Kidney (tissue), 13 donors: ENCODE measurements at regions not wholly inside any gene's neighbourhood (a gene's known extent, or its start where the extent isn't known, plus 50 kb on each side); places are given as distances from the start of the nearest gene placed in this dataset.

ENCODE experiments used
- DNase-seq, 5 donors: peaks; one replicate each; pipeline ENCODE4 v3.0.0-alpha.2; 2013 to 2020
- FAIRE-seq: peaks from 2 replicates; lab custom pipeline; 2012; peaks lifted over from hg19 to GRCh38; lab: Jason Lieb, UNC
- H3K27ac ChIP-seq, 2 donors: one replicate each; pipeline ENCODE4 v1.7.0; 2013; ENCODE audit warnings: low read depth in 2 of 2, low read length in 2 of 2, inconsistent platforms in 1 of 2
- H3K27me3 ChIP-seq: one replicate; pipeline ENCODE4 v1.7.1; 2013; ENCODE audit warnings: low read length, inconsistent platforms; ENCODE audit not compliant: control insufficient read depth, insufficient read depth
- H3K36me3 ChIP-seq, 3 donors: one replicate each; pipeline versions ENCODE4 v1.7.0 to v1.7.1; 2013; ENCODE audit warnings: low read length in 3 of 3, control low read depth in 1 of 3, inconsistent platforms in 1 of 3; ENCODE audit not compliant: insufficient read depth in 3 of 3, control insufficient read depth in 2 of 3
- H3K4me1 ChIP-seq, 3 donors: one replicate each; pipeline versions ENCODE4 v1.7.0 to v1.7.1; 2013; ENCODE audit warnings: low read length in 3 of 3, inconsistent platforms in 1 of 3, low read depth in 1 of 3; ENCODE audit not compliant: control insufficient read depth in 2 of 3, insufficient read depth in 2 of 3
- H3K4me3 ChIP-seq, 3 donors: one replicate each; pipeline versions ENCODE4 v1.7.0 to v1.8.1; 2013; ENCODE audit warnings: low read length in 3 of 3, control low read depth in 1 of 3, inconsistent platforms in 1 of 3
- H3K9ac ChIP-seq, 3 donors: one replicate each; pipeline versions ENCODE4 v1.7.0 to v1.7.1; 2013; ENCODE audit warnings: low read length in 3 of 3, control low read depth in 1 of 3, inconsistent platforms in 1 of 3
- H3K9me3 ChIP-seq, 3 donors: one replicate each; pipeline versions ENCODE4 v1.7.0 to v1.7.1; 2013; ENCODE audit warnings: low read length in 3 of 3, control low read depth in 1 of 3, inconsistent platforms in 1 of 3; ENCODE audit not compliant: control insufficient read depth in 2 of 3, insufficient read depth in 1 of 3
- CTCF ChIP-seq: IDR thresholded peaks from 3 replicates; pipeline ENCODE4 v1.5.1; 2012; ENCODE audit warnings: mild to moderate bottlenecking, moderate library complexity, borderline replicate concordance; ENCODE audit not compliant: insufficient read depth; ENCODE audit errors: extremely low read depth
- intact Hi-C: fragments of 100-400 bp; cut with DNase I; formaldehyde crosslinking; loops from one replicate; pipeline ENCODE4 v1.11.1; 2022
- donor health status: control.
- donor health status: control.
- donor health status: control.
- donor health status: control.
- donor health status: control.
- donor health status: DM: yes; HTN: yes; CAD: no.
- donor health status: Normal renal cell carcinoma (clear cell type).

GRCh38 chr2:5175231-5175630 is 517.0 kb upstream of the SOX11 start:
- Histone ChIP-seq H3K9me3 (no peaks in the 10 kb centered on the region), H3K4me1 (no peaks in the 10 kb centered on the region), H3K27ac (no peak overlapping the region), H3K27me3 (no peaks in the 10 kb centered on the region), H3K9ac (no peak overlapping the region), H3K36me3 (no peaks in the 10 kb centered on the region), H3K4me3 (no peak overlapping the region)
- TF ChIP-seq CTCF = no peak
- no peak for DNase-seq
- intact Hi-C loops = no loop called here
- FAIRE-seq = no peak

- no peak overlapping the region for H3K4me3 ChIP-seq
- no peak overlapping the region for H3K27ac ChIP-seq
- no peaks in the 10 kb centered on the region for H3K27me3 ChIP-seq
- no peaks in the 10 kb centered on the region for H3K4me1 ChIP-seq
- no peak overlapping the region for H3K9ac ChIP-seq
- no peak for FAIRE-seq
- intact Hi-C loops = no loop called here
- DNase-seq = no peak
- H3K36me3 ChIP-seq = no peaks in the 10 kb centered on the region
- TF ChIP-seq CTCF = no peak
- H3K9me3 ChIP-seq = no peaks in the 10 kb centered on the region
Measured at GRCh38 chr2:5176764-5177163, 515.4 kb upstream of the SOX11 start.

- Histone ChIP-seq H3K4me3 (no peak overlapping the region), H3K4me1 (no peaks in the 10 kb centered on the region), H3K9me3 (no peaks in the 10 kb centered on the region), H3K9ac (no peak overlapping the region), H3K27ac (no peak overlapping the region), H3K36me3 (no peaks in the 10 kb centered on the region), H3K27me3 (no peaks in the 10 kb centered on the region)
- DNase-seq (no peak), FAIRE-seq (no peak)
- no peak for TF ChIP-seq CTCF
- intact Hi-C loops = no loop called here
Measured at GRCh38 chr2:5183031-5183430, 509.2 kb upstream of the SOX11 start.

GRCh38 chr2:5187283-5187682 is 504.9 kb upstream of the SOX11 start:
- no peak for FAIRE-seq
- no peak for DNase-seq
- intact Hi-C loops = no loop called here
- H3K27ac ChIP-seq = no peak overlapping the region
- no peaks in the 10 kb centered on the region for H3K36me3 ChIP-seq
- TF ChIP-seq CTCF = no peak
- no peak overlapping the region for H3K4me3 ChIP-seq
- no peaks in the 10 kb centered on the region for H3K9me3 ChIP-seq
- H3K27me3 ChIP-seq = no peaks in the 10 kb centered on the region
- H3K9ac ChIP-seq = no peak overlapping the region
- no peaks in the 10 kb centered on the region for H3K4me1 ChIP-seq
